Small intestine (tissue), 7 donors: ENCODE measurements at regions not wholly inside any gene's neighbourhood (a gene's known extent, or its start where the extent isn't known, plus 50 kb on each side); places are given as distances from the start of the nearest gene placed in this dataset.

Experiments used
- DNase-seq, 2 donors: peaks; one replicate each; pipeline versions ENCODE4 v3.0.0 to v3.0.0-alpha.2; 2013
- FAIRE-seq: peaks from 2 replicates; lab custom pipeline; 2012; peaks lifted over from hg19 to GRCh38; lab: Jason Lieb, UNC
- H3K27ac ChIP-seq, 3 donors: one replicate each; pipeline ENCODE4 v1.5.1; 2013; ENCODE audit warnings: low read length in 2 of 3, mild to moderate bottlenecking in 2 of 3, control low read depth in 1 of 3, inconsistent platforms in 1 of 3, low read depth in 1 of 3, moderate library complexity in 1 of 3
- H3K27me3 ChIP-seq, 3 donors: one replicate each; pipeline ENCODE4 v1.6.1; 2013; ENCODE audit warnings: low read length in 3 of 3, inconsistent platforms in 1 of 3; ENCODE audit not compliant: control insufficient read depth in 3 of 3, insufficient read depth in 3 of 3
- H3K36me3 ChIP-seq, 3 donors: one replicate each; pipeline ENCODE4 v1.6.1; 2013; ENCODE audit warnings: low read length in 3 of 3, inconsistent platforms in 1 of 3, low read depth in 1 of 3, mild to moderate bottlenecking in 1 of 3, moderate library complexity in 1 of 3; ENCODE audit not compliant: control insufficient read depth in 3 of 3, insufficient read depth in 2 of 3
- H3K4me1 ChIP-seq, 3 donors: one replicate each; pipeline ENCODE4 v1.6.1; 2013; ENCODE audit warnings: low read length in 2 of 3, inconsistent platforms in 1 of 3, low read depth in 1 of 3, mild to moderate bottlenecking in 1 of 3, moderate library complexity in 1 of 3; ENCODE audit not compliant: control insufficient read depth in 3 of 3, insufficient read depth in 2 of 3
- H3K4me3 ChIP-seq, 3 donors: one replicate each; pipeline ENCODE4 v1.5.1; 2013; ENCODE audit warnings: low read length in 3 of 3, control low read depth in 1 of 3, inconsistent platforms in 1 of 3, low read depth in 1 of 3, mild to moderate bottlenecking in 1 of 3, moderate library complexity in 1 of 3
- H3K9me3 ChIP-seq, 2 donors: one replicate each; pipeline ENCODE4 v1.6.1; 2013; ENCODE audit warnings: low read depth in 1 of 2, low read length in 1 of 2; ENCODE audit not compliant: control insufficient read depth in 2 of 2, insufficient read depth in 1 of 2
- WGBS, 3 donors: extraction: QIAGEN DNeasy Blood & Tissue Kit; methylation state at CpG; one replicate each; pipeline ENCODE4 v1.1.7; 2013; 5-methylcytosine and 5-hydroxymethylcytosine counted together
- donor health status: healthy with polysubstance abuse.
- donor health status: control.
- donor health status: control.
- donor health status: Bipolar disorder and iron deficiency.
- donor health status: healthy.

DNA sequence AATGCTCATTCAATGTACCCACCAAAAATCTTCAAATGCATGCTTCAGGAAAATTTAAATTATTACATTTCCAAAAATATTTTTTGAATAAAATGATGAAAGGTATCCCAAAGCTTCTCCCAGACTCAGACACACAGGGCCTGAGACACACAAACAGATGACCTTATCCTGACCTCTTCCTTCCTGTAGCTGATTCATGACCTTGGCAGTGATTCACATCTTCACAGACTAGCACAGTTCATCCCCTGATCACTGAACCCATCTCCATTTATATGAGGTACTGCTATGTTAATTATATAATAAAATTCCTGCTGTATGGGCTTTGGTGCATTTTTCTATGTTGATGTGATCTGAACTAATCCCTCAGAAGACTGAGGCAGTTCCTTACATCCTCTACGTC is 265.0 kb upstream of the GLI3 start:
- Histone ChIP-seq H3K27me3 (no peaks in the 10 kb centered on the region), H3K36me3 (no peaks in the 10 kb centered on the region), H3K4me1 (no peaks in the 10 kb centered on the region), H3K9me3 (no peaks in the 10 kb centered on the region), H3K4me3 (no peak overlapping the region), H3K27ac (no peak overlapping the region)
- 64 to 78% (median 71%) methylated on average over 1 of the region's 1 CpG for WGBS, 3 donors
- DNase-seq (no peak), FAIRE-seq (no peak)

GRCh38 chr7:42495256-42495655 is 258.2 kb upstream of the GLI3 start:
- Histone ChIP-seq H3K9me3 (no peaks in the 10 kb centered on the region), H3K27me3 (peaks cover 0 to 14% (median 0%) of the 10 kb centered on the region in 3 donors), H3K4me3 (no peak overlapping the region), H3K36me3 (no peaks in the 10 kb centered on the region), H3K27ac (no peak overlapping the region), H3K4me1 (no peaks in the 10 kb centered on the region)
- FAIRE-seq: no peak
- DNase-seq: no peak
- WGBS, 3 donors: 85 to 96% (median 88%) methylated on average over 3 of the region's 3 CpGs

- WGBS, 3 donors: 66 to 77% (median 72%) methylated on average over 6 of the region's 6 CpGs
- Histone ChIP-seq H3K27me3 (peaks cover 0 to 14% (median 0%) of the 10 kb centered on the region in 3 donors), H3K4me3 (no peak overlapping the region), H3K9me3 (no peaks in the 10 kb centered on the region), H3K27ac (peak overlapping the region in 1 of 3 donors; percentile 82), H3K4me1 (no peaks in the 10 kb centered on the region), H3K36me3 (no peaks in the 10 kb centered on the region)
- DNase-seq: no peak
- no peak for FAIRE-seq
These were observed 257.7 kb upstream of the GLI3 start for GRCh38 chr7:42494736-42495135.

- H3K4me3 ChIP-seq: no peak overlapping the region
- no peaks in the 10 kb centered on the region for H3K36me3 ChIP-seq
- H3K9me3 ChIP-seq: no peaks in the 10 kb centered on the region
- no peak for FAIRE-seq
- H3K27ac ChIP-seq: peak overlapping the region in 1 of 3 donors; percentile 82
- DNase-seq: no peak
- peaks cover 0 to 14% (median 0%) of the 10 kb centered on the region in 3 donors for H3K27me3 ChIP-seq
- H3K4me1 ChIP-seq: no peaks in the 10 kb centered on the region
- WGBS, 3 donors: 75 to 94% (median 84%) methylated on average over 5 of the region's 5 CpGs
These were observed 257.2 kb upstream of the GLI3 start for GRCh38 chr7:42494199-42494710.

- Histone ChIP-seq H3K4me3 (peak overlapping the region in 1 of 3 donors; percentile 45), H3K9me3 (no peaks in the 10 kb centered on the region), H3K27ac (peak overlapping the region in 2 of 3 donors; percentile 28 to 82), H3K36me3 (no peaks in the 10 kb centered on the region), H3K4me1 (no peaks in the 10 kb centered on the region), H3K27me3 (peaks cover 0 to 14% (median 0%) of the 10 kb centered on the region in 3 donors)
- FAIRE-seq (no peak), DNase-seq (peak; percentile 3 to 56)
- 4 to 14% (median 12%) methylated on average over 29 of the region's 29 CpGs for WGBS, 3 donors
These were observed 256.6 kb upstream of the GLI3 start for GRCh38 chr7:42493436-42494198.

DNA sequence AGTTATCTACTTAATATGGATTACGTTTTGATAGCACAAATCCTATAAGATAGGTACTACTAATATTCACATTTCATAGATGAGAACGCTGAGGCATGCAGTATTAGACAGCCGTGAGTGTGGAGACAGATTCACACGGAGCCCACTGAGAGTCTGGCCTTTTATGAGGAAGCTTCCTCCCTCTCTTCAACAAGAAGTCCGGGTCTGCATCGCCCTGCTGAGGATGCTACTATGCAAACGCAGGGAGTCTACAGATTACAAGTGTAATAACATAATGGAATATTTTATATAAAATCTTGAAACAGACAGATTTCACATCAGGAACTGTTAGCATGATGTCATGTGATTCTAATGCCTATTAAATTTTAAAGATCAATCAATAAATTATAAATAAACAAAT is 255.9 kb upstream of the GLI3 start:
- no peak for FAIRE-seq
- no peaks in the 10 kb centered on the region for H3K36me3 ChIP-seq
- 47 to 51% (median 50%) methylated on average over 7 of the region's 7 CpGs for WGBS, 3 donors
- no peak for DNase-seq
- peak overlapping the region in 2 of 3 donors; percentile 28 to 82 for H3K27ac ChIP-seq
- H3K9me3 ChIP-seq: no peaks in the 10 kb centered on the region
- peaks cover 0 to 14% (median 0%) of the 10 kb centered on the region in 3 donors for H3K27me3 ChIP-seq
- no peaks in the 10 kb centered on the region for H3K4me1 ChIP-seq
- peak overlapping the region in 1 of 3 donors; percentile 45 for H3K4me3 ChIP-seq

- Histone ChIP-seq H3K4me1 (no peaks in the 10 kb centered on the region), H3K36me3 (no peaks in the 10 kb centered on the region), H3K9me3 (no peaks in the 10 kb centered on the region), H3K4me3 (no peak overlapping the region), H3K27ac (no peak overlapping the region), H3K27me3 (peaks cover 0 to 14% (median 0%) of the 10 kb centered on the region in 3 donors)
- DNase-seq (peak in 1 of 2 donors; percentile 5), FAIRE-seq (no peak)
- WGBS, 3 donors: 58 to 72% (median 59%) methylated on average over 3 of the region's 3 CpGs
These were observed 254.1 kb upstream of the GLI3 start for GRCh38 chr7:42491106-42491505.

- no peaks in the 10 kb centered on the region for H3K4me1 ChIP-seq
- H3K27me3 ChIP-seq: peaks cover 0 to 14% (median 0%) of the 10 kb centered on the region in 3 donors
- DNase-seq (no peak), FAIRE-seq (no peak)
- H3K4me3 ChIP-seq: no peak overlapping the region
- no peaks in the 10 kb centered on the region for H3K9me3 ChIP-seq
- no peaks in the 10 kb centered on the region for H3K36me3 ChIP-seq
- H3K27ac ChIP-seq: no peak overlapping the region
These were observed 252.3 kb upstream of the GLI3 start for GRCh38 chr7:42489299-42489698.
